ENCODE measurements at regions not wholly inside any gene's neighbourhood (a gene's known extent, or its start where the extent isn't known, plus 50 kb on each side); places are given as distances from the start of the nearest gene placed in this dataset.

- TF ChIP-seq, protein P1, sequence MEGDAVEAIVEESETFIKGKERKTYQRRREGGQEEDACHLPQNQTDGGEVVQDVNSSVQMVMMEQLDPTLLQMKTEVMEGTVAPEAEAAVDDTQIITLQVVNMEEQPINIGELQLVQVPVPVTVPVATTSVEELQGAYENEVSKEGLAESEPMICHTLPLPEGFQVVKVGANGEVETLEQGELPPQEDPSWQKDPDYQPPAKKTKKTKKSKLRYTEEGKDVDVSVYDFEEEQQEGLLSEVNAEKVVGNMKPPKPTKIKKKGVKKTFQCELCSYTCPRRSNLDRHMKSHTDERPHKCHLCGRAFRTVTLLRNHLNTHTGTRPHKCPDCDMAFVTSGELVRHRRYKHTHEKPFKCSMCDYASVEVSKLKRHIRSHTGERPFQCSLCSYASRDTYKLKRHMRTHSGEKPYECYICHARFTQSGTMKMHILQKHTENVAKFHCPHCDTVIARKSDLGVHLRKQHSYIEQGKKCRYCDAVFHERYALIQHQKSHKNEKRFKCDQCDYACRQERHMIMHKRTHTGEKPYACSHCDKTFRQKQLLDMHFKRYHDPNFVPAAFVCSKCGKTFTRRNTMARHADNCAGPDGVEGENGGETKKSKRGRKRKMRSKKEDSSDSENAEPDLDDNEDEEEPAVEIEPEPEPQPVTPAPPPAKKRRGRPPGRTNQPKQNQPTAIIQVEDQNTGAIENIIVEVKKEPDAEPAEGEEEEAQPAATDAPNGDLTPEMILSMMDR (conservative IDR thresholded peaks at IDR 0.05; ENCODE audit: low read length), result no peak
- no peak for TF ChIP-seq EZH2phosphoT487 (IDR thresholded peaks at IDR 0.05; ENCODE audit: borderline replicate concordance)
These were observed 58.5 kb upstream of the SLC7A11 start for GRCh38 chr4:138300616-138301015.
